ENCODE measurements at regions not wholly inside any gene's neighbourhood (a gene's known extent, or its start where the extent isn't known, plus 50 kb on each side); places are given as distances from the start of the nearest gene placed in this dataset.
A peak's percentile ranks its signal among the peaks of the same experiment; 100 is the strongest.
"Not testable (repeated sequence)": the region's sequence is repeated elsewhere in the genome, so short reads cannot be mapped to it uniquely, and the experiment has no call there.

- DNase-seq, result peak; percentile 91
Measured at GRCh38 chr3:197406266-197406665, 107.9 kb upstream of the DLG1 start.

- DNase-seq, result no peak
Measured at GRCh38 chr3:197404754-197405153, 106.3 kb upstream of the DLG1 start.

GRCh38 chr3:197404030-197404429, 105.6 kb upstream of the DLG1 start:
- no peak for DNase-seq

- not testable (repeated sequence) for DNase-seq
Measured at GRCh38 chr3:197402401-197402800, 104.0 kb upstream of the DLG1 start.

GRCh38 chr3:197399486-197399885, 101.1 kb upstream of the DLG1 start:
- no peak for DNase-seq

GRCh38 chr3:197398286-197398878, 100.0 kb upstream of the DLG1 start:
- DNase-seq, result no peak

GRCh38 chr3:197397838-197398237, 99.4 kb upstream of the DLG1 start:
- no peak for DNase-seq

- peak; percentile 32 for DNase-seq
Measured at GRCh38 chr3:197394464-197395321, 96.3 kb upstream of the DLG1 start.

GRCh38 chr3:197394126-197394463, 95.7 kb upstream of the DLG1 start:
- not testable (repeated sequence) for DNase-seq

GRCh38 chr3:197393711-197394110, 95.3 kb upstream of the DLG1 start:
- DNase-seq, result no peak

- no peak for DNase-seq
Measured at GRCh38 chr3:197392961-197393360, 94.5 kb upstream of the DLG1 start.

- no peak for DNase-seq
Measured at GRCh38 chr3:197381371-197381770, 83.0 kb upstream of the DLG1 start.

GRCh38 chr3:197380786-197381185, 82.4 kb upstream of the DLG1 start:
- no peak for DNase-seq

- DNase-seq, result no peak
Measured at GRCh38 chr3:197378985-197379718, 80.7 kb upstream of the DLG1 start.

- DNase-seq, result no peak
Measured at GRCh38 chr3:197376735-197377555, 78.5 kb upstream of the DLG1 start.

GRCh38 chr3:197376020-197376419, 77.6 kb upstream of the DLG1 start:
- DNase-seq, result no peak

GRCh38 chr3:197375001-197375441, 76.6 kb upstream of the DLG1 start:
- DNase-seq, result no peak

- no peak for DNase-seq
Measured at GRCh38 chr3:197373096-197373495, 74.7 kb upstream of the DLG1 start.

- peak; percentile 93 for DNase-seq
Measured at GRCh38 chr3:197372047-197372661, 73.7 kb upstream of the DLG1 start.

- peak; percentile 67 for DNase-seq
Measured at GRCh38 chr3:197371591-197372046, 73.2 kb upstream of the DLG1 start.

- DNase-seq, result no peak
Measured at GRCh38 chr3:197369545-197369944, 71.1 kb upstream of the DLG1 start.

- no peak for DNase-seq
Measured at GRCh38 chr3:197368821-197369220, 70.4 kb upstream of the DLG1 start.

All from tongue (tissue), 1 donor.